ENCODE measurements at regions not wholly inside any gene's neighbourhood (a gene's known extent, or its start where the extent isn't known, plus 50 kb on each side); places are given as distances from the start of the nearest gene placed in this dataset.

GRCh38 chr3:83513677-83514076, 1445.1 kb upstream of the CADM2 start:
- ChIA-PET CTCF (no interaction called here), POLR2A (no interaction called here), RAD21 (ENCODE audit: low non-redundant PET in 1 of 2, low total read pairs in 2 of 2, uncharacterized antibody in 2 of 2, unreplicated experiment in 2 of 2) (no interaction called here)
- H3K9me3 ChIP-seq (ENCODE audit: control insufficient read depth in 1 of 2, insufficient read depth in 1 of 2, low read depth in 1 of 2, low read length in 2 of 2), result peaks cover 4 to 10% of the 10 kb centered on the region in 2 experiments; a peak in 2 of 4 replicates
- H3K4me2 ChIP-seq (ENCODE audit: low read length), result no peak overlapping the region
- TF ChIP-seq ZNF274 (IDR thresholded peaks at IDR 0.05; ENCODE audit: low read depth, low read length) (no peak), MAX (IDR thresholded peaks at IDR 0.05) (no peak), SRF (IDR thresholded peaks at IDR 0.05; ENCODE audit: low read depth) (no peak), RAD21 (IDR thresholded peaks at IDR 0.05; ENCODE audit: low read depth) (no peak), SP1 (IDR thresholded peaks at IDR 0.05; ENCODE audit: low read depth) (no peak), EZH2phosphoT487 (IDR thresholded peaks at IDR 0.05; ENCODE audit: borderline replicate concordance) (no peak), CTCF (IDR thresholded peaks at IDR 0.05 in 2 of 3, conservative IDR thresholded peaks at IDR 0.05 in 1 of 3; ENCODE audit: borderline replicate concordance in 1 of 3, insufficient read depth in 1 of 3, low read depth in 2 of 3, low read length in 2 of 3) (no peak), FOSL1 (IDR thresholded peaks at IDR 0.05; ENCODE audit: low read depth) (no peak), YY1 (IDR thresholded peaks at IDR 0.05; ENCODE audit: extremely low read depth, insufficient replicate concordance, low read depth, low read length) (no peak), REST (IDR thresholded peaks at IDR 0.05; ENCODE audit: low read depth) (no peak), CEBPB (IDR thresholded peaks at IDR 0.05; ENCODE audit: low read depth) (no peak), EZH2 (IDR thresholded peaks at IDR 0.05) (no peak), TCF7L2 (IDR thresholded peaks at IDR 0.05; ENCODE audit: borderline replicate concordance, extremely low read depth, insufficient read depth, insufficient read length) (no peak), ATF3 (IDR thresholded peaks at IDR 0.05) (no peak), ZFX (IDR thresholded peaks at IDR 0.05) (no peak), POLR2AphosphoS5 (IDR thresholded peaks at IDR 0.05; ENCODE audit: low read depth, low read length) (no peak), JUND (IDR thresholded peaks at IDR 0.05) (no peak), SIN3A (IDR thresholded peaks at IDR 0.05; ENCODE audit: low read depth) (no peak), POLR2A (IDR thresholded peaks at IDR 0.05; ENCODE audit: borderline replicate concordance, extremely low read depth, insufficient read depth, insufficient read length) (no peak), EGR1 (IDR thresholded peaks at IDR 0.05; ENCODE audit: low read depth) (no peak)
- H3K27ac ChIP-seq (ENCODE audit: low read depth, low read length), result no peak overlapping the region
- no peaks in the 10 kb centered on the region for H3K9me2 ChIP-seq (ENCODE audit: insufficient read depth)
- BruUV-seq (replicated peaks), result no TSS peak
- DNase-seq (ENCODE audit: low read depth, low spot score) (no peak), ATAC-seq (no peak)
- no peaks in the 10 kb centered on the region for H3K36me3 ChIP-seq (ENCODE audit: control insufficient read depth in 1 of 2, insufficient read depth in 2 of 2, low read length in 2 of 2)
- no peak overlapping the region for H3K4me3 ChIP-seq (replicated peaks in 1 of 2; ENCODE audit: low read depth in 1 of 2, low read length in 2 of 2)
- H2AFZ ChIP-seq (ENCODE audit: low read depth, low read length, poor library complexity, severe bottlenecking), result no peak overlapping the region
- no peaks in the 10 kb centered on the region for H3K79me2 ChIP-seq (ENCODE audit: insufficient read depth, low read length)
- H4K20me1 ChIP-seq (ENCODE audit: insufficient read depth), result no peaks in the 10 kb centered on the region
- intact Hi-C loops (cut with micrococcal nuclease), result no loop called here
- H3K4me1 ChIP-seq (ENCODE audit: control insufficient read depth in 1 of 2, insufficient read depth in 2 of 2, low read length in 2 of 2), result no peaks in the 10 kb centered on the region
- H3K9ac ChIP-seq (ENCODE audit: low read length), result no peak overlapping the region
- no peaks in the 10 kb centered on the region for H3K27me3 ChIP-seq (ENCODE audit: insufficient read depth, low read length)
